ENCODE measurements at regions not wholly inside any gene's neighbourhood (a gene's known extent, or its start where the extent isn't known, plus 50 kb on each side); places are given as distances from the start of the nearest gene placed in this dataset.

DNA sequence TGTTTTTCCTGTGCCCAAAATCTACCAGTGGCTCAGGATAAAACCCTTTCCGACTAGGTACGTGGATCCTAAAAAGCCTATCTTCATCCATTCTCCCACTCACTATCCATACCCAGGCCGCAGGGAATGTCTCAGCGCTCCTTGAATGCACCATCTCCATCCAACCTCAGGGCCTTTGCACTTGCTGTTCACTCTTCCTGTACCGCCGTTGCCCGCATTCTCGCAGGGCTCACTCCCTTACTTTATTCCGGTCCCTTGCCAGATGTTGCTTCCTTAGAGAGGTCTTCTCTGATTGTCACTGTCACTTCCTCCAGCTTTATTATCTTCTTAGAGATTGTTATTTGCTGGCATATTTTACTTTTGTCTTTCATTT lies 93.3 kb upstream of the ZNF536 start:
- no peaks in the 10 kb centered on the region for H3K9me1 ChIP-seq (ENCODE audit: insufficient read depth, low read length)
- peaks cover 22% of the 10 kb centered on the region for H3K9me3 ChIP-seq (ENCODE audit: control insufficient read depth, insufficient read depth, low read length)
- ATAC-seq (ENCODE audit: low read depth) (no peak), DNase-seq (no peak)
- H3K27me3 ChIP-seq (ENCODE audit: control insufficient read depth, insufficient read depth, low read length), result no peaks in the 10 kb centered on the region
- no peak overlapping the region for H2BK15ac ChIP-seq (ENCODE audit: low read depth, low read length)
- no peak overlapping the region for H3K4ac ChIP-seq (ENCODE audit: low read depth, low read length)
- H3K79me1 ChIP-seq (ENCODE audit: low read depth in 1 of 2, low read length in 2 of 2), result no peaks in the 10 kb centered on the region
- H4K20me1 ChIP-seq (ENCODE audit: insufficient read depth, low read length), result no peaks in the 10 kb centered on the region
- H4K91ac ChIP-seq (ENCODE audit: insufficient read depth, low read depth, low read length), result no peak overlapping the region
- H2AFZ ChIP-seq (replicated peaks; ENCODE audit: low read length, poor library complexity), result no peak overlapping the region
- H2BK120ac ChIP-seq (ENCODE audit: low read depth, low read length), result no peak overlapping the region
- CTCF ChIA-PET, result no interaction called here
- no peak overlapping the region for H2BK20ac ChIP-seq (ENCODE audit: low read depth, low read length)
- no peak for TF ChIP-seq BHLHE40 (IDR thresholded peaks at IDR 0.05; ENCODE audit: low read depth, low read length)
- no peak for TF ChIP-seq FOS (IDR thresholded peaks at IDR 0.05; ENCODE audit: low read depth, low read length)
- no peak for TF ChIP-seq RFX5 (IDR thresholded peaks at IDR 0.05; ENCODE audit: low read depth, low read length)
- TF ChIP-seq POLR2A (IDR thresholded peaks at IDR 0.05; ENCODE audit: low read depth, low read length), result no peak
- TF ChIP-seq, protein P1, sequence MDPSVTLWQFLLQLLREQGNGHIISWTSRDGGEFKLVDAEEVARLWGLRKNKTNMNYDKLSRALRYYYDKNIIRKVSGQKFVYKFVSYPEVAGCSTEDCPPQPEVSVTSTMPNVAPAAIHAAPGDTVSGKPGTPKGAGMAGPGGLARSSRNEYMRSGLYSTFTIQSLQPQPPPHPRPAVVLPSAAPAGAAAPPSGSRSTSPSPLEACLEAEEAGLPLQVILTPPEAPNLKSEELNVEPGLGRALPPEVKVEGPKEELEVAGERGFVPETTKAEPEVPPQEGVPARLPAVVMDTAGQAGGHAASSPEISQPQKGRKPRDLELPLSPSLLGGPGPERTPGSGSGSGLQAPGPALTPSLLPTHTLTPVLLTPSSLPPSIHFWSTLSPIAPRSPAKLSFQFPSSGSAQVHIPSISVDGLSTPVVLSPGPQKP (IDR thresholded peaks at IDR 0.05; ENCODE audit: borderline replicate concordance, low read depth, low read length), result no peak
- TF ChIP-seq, protein P2, sequence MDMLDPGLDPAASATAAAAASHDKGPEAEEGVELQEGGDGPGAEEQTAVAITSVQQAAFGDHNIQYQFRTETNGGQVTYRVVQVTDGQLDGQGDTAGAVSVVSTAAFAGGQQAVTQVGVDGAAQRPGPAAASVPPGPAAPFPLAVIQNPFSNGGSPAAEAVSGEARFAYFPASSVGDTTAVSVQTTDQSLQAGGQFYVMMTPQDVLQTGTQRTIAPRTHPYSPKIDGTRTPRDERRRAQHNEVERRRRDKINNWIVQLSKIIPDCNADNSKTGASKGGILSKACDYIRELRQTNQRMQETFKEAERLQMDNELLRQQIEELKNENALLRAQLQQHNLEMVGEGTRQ (IDR thresholded peaks at IDR 0.05; ENCODE audit: low read depth, low read length), result no peak
- no peak for TF ChIP-seq MAZ (IDR thresholded peaks at IDR 0.05; ENCODE audit: borderline replicate concordance, low read depth, low read length)
- H4K5ac ChIP-seq (ENCODE audit: low read depth, low read length), result no peak overlapping the region
- H3K4me2 ChIP-seq (ENCODE audit: low read depth, low read length), result no peak overlapping the region
- no peak overlapping the region for H2AK5ac ChIP-seq (ENCODE audit: low read depth, low read length)
- no peaks in the 10 kb centered on the region for H3K36me3 ChIP-seq (ENCODE audit: control insufficient read depth, insufficient read depth, low read length)
- BruUV-seq (replicated peaks), result no TSS peak
- no peak overlapping the region for H3K9ac ChIP-seq (ENCODE audit: low read depth, low read length)
- no peaks in the 10 kb centered on the region for H3K4me1 ChIP-seq (ENCODE audit: control insufficient read depth, insufficient read depth, low read length)
- no peak overlapping the region for H3K18ac ChIP-seq (ENCODE audit: low read depth, low read length)
- in situ Hi-C loops (cut with MboI; ENCODE audit: low sequenced_read_pairs), result no loop called here
- 70% methylated on average over 3 of the region's 9 CpGs; no CpG with 5 or more reads in 1 of the 2 experiments for whole genome bisulfite sequencing, 2 experiments (ENCODE audit: extremely low coverage in 2 of 2, insufficient read length in 1 of 2)
- POLR2A ChIA-PET (ENCODE audit: unreplicated experiment), result no interaction called here
- no peak overlapping the region for H3K4me3 ChIP-seq (ENCODE audit: insufficient read depth, low read depth, low read length)
- H2AK9ac ChIP-seq (replicated peaks; ENCODE audit: low read depth, low read length, poor library complexity), result no peak overlapping the region
- no peak overlapping the region for H2BK5ac ChIP-seq (ENCODE audit: low read depth, low read length, poor library complexity, severe bottlenecking)
- H3K14ac ChIP-seq (replicated peaks; ENCODE audit: low read depth, low read length), result no peak overlapping the region
- no peak overlapping the region for H3K27ac ChIP-seq (ENCODE audit: insufficient read depth, low read length)
- intact Hi-C loops (cut with micrococcal nuclease), result no loop called here
- H3K23ac ChIP-seq (ENCODE audit: low read depth, low read length), result no peak overlapping the region
- dilution Hi-C loops (cut with HindIII; ENCODE audit: low sequenced_read_pairs, unreplicated experiment), result no loop called here
- no peak overlapping the region for H4K8ac ChIP-seq (ENCODE audit: low read depth in 2 of 2, low read length in 2 of 2)
- no peak overlapping the region for H3K56ac ChIP-seq (ENCODE audit: extremely low read depth, insufficient read depth, low read length)

Data from IMR-90 (cell line).